HG03064 (cell line): ENCODE measurements at regions not wholly inside any gene's neighbourhood (a gene's known extent, or its start where the extent isn't known, plus 50 kb on each side); places are given as distances from the start of the nearest gene placed in this dataset.
"Not testable (repeated sequence)": the region's sequence is repeated elsewhere in the genome, so short reads cannot be mapped to it uniquely, and the experiment has no call there.

ENCODE experiments used
- ATAC-seq: cut with Tn5 transposase; IDR thresholded peaks from one replicate; pipeline ENCODE4 v1.9.1; 2021; ENCODE audit warnings: low read depth; ENCODE audit not compliant: unreplicated experiment

GRCh38 chr9:62655705-62656104 is 1465.9 kb downstream of the SPATA31A7 start:
- ATAC-seq = not testable (repeated sequence)

- not testable (repeated sequence) for ATAC-seq
Measured at GRCh38 chr9:62662733-62663507, 1473.1 kb downstream of the SPATA31A7 start.

GRCh38 chr9:62663512-62663911 is 1473.7 kb downstream of the SPATA31A7 start:
- not testable (repeated sequence) for ATAC-seq

- ATAC-seq = not testable (repeated sequence)
Measured at GRCh38 chr9:62667137-62667824, 1477.4 kb downstream of the SPATA31A7 start.

DNA sequence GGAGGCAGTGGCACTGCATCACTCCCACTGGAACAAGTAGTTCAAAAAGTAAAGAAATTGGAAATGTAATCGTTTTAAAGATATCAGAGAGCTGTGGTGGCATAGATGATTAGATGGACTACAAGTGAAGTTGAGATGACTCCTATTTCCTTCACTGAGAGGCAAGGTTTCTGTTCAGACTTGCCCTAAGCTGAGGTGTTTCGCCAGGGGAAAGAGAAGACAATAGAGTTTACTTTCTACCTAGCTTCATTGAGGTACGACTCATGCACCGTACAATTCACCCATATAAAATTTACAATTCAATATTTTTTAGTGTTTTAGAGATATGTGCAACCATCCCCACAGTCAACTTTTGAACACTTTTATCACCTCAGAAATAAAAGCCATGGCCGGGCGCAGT is 1487.2 kb downstream of the SPATA31A7 start:
- ATAC-seq = not testable (repeated sequence)

- peak; percentile 61 for ATAC-seq
Measured at GRCh38 chr9:62678336-62678735, 1488.5 kb downstream of the SPATA31A7 start.

DNA sequence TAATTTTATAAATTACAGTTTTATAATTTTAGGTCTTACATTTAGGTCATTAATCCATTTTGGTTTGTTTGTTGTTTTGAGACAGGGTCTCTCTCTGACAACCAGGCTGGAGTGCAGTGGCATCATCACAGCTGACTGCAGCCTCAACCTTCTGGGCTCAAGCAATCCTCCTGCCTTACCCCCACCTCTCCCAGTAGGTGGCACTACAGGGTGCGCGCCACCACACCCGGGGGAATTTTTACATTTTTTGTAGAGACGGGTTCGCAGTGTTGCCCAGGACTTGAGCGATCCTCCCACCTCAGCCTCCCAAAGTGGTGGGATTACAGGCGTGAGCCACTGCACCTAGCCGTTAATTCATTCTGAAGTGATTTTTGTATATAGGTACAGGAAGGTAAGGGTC is 1489.2 kb downstream of the SPATA31A7 start:
- not testable (repeated sequence) for ATAC-seq

DNA sequence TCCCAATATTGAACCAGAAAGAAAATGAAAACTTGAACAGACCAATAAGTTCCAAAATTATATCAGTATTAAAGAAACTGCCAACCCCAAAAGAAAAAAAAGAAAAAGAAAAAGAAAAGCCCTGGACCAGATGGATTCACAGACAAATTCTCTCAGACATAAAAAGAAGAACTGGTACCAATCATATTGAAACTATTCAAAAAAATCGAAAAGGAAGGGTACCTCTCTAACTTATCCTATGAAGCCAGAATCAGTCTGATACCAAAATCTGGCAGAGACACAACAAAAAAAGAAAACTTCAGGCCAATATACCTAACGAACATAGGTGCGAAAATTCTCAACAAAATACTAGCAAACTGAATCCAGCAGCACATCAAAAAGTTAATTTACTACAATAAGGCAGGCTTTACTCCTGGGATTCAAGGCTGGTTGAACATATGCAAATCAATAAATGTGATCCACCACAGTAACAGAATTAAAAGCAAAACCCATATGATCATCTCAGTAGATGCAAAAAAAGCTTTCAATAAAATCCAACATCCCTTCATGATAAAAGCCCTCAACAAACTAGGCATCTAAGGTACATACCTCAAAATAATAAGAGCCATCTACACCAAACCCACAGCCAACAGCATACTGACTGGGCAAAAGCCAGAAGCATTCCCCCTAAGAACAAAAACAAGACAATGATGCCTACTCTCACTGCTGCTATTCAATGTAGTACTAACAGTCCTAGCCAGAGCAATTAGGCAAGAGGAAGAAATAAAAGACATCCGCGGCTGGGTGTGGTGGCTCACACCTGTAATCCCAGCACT is 1495.2 kb downstream of the SPATA31A7 start:
- ATAC-seq = peak; percentile 61

DNA sequence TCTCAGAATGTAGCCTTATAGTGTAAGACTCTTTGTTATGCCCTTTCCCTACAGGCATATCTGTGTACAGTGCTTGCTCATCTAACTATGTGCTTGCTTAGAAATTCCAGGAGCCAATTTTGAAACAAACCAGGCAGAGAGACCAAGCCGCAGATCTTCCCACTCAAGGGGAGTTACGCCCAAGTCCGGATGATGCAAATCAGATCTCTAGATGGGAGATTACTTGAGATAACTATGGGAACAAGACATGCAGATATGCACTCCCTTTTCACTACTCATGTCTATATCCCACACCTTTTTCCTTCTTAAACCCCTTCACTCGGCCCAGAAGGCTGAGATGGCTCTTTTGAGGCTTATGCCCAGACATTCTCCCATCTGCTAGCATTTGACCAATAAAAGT is 1496.5 kb downstream of the SPATA31A7 start:
- not testable (repeated sequence) for ATAC-seq

GRCh38 chr9:62693019-62693418 is 1503.2 kb downstream of the SPATA31A7 start:
- not testable (repeated sequence) for ATAC-seq

- not testable (repeated sequence) for ATAC-seq
Measured at GRCh38 chr9:62711317-62711716, 1521.5 kb downstream of the SPATA31A7 start.

GRCh38 chr9:62725580-62725979 is 1535.7 kb downstream of the SPATA31A7 start:
- not testable (repeated sequence) for ATAC-seq

DNA sequence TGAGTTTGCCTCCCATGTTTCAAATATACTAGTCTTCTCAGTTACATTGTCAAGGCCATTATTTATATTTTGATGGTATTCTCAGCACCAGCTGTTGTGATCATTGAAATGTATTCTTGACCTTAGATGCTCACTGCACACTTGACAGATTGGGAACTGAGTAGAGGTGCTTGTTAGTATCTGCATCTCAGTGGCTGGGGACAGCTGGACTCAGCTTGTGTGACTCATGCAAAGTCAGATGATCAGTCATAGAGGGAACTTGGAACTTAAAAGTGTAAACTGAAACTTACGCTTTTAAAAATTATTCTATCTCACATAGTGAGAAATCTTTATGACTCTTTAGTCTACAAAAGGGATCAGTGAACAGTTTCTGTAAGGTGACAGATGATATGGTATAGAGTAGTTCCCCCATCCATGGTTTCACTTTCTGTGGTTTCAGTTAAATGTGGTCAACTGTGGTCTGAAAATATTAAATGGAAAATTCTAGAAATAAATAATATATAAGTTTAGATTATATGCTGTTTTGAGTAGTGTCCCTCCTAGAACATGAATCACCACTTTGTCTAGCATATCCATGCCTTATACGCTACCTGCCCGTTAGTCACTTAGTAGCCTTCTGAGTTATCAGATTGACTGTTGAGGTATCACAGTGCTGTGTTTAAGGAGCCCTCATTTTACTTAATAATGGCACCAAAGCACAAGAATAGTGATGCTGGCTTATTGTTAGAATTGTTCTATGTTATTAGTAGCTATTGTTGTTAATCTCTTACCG is 1540.6 kb downstream of the SPATA31A7 start:
- ATAC-seq = peak; percentile 95

DNA sequence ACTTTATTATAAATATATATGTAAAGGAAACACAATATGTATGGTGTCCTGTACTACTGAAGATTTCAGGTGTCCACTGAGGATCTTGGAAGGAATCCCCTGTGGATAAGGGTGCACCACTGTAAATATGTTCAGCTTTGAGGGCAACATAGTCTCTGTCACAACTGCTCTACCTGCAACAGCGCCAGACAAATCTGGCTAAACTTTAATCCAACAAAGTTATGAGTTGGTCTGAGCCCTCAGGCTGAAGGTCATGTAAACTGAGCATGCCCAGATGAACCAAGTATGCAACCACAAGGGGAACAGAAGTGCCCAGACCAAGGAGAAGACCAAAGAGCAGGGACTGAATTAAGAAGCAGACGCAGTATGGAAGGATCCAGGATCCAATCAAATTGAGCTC is 1541.2 kb downstream of the SPATA31A7 start:
- not testable (repeated sequence) for ATAC-seq

DNA sequence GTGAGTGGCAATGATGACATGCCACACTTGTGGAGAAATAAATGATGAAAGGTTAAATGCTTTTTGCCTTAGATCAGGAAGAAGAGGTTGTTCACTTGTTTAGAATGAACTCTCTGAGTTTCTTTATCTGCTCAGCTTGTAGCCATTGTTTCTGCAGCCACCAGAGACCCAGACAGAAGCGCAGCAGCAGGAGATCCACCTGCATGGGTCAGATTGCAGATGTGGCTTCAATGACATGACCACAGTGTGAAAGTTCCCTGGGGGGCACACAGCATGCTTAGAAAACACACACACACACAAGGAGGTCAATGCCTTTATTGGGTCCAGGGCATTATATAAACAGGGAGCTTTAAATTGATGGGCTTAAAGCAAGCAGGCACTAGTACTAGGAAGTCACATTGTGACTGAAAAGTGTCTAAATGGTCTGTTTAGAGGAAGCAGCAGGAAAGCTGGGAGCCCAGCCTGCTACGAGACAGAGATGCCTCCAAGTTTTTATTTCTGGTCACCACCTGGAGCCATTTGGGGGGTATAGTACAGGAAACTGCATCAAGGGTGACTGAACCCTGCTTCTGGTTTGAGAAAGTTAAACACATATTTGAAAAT is 1547.3 kb downstream of the SPATA31A7 start:
- not testable (repeated sequence) for ATAC-seq

DNA sequence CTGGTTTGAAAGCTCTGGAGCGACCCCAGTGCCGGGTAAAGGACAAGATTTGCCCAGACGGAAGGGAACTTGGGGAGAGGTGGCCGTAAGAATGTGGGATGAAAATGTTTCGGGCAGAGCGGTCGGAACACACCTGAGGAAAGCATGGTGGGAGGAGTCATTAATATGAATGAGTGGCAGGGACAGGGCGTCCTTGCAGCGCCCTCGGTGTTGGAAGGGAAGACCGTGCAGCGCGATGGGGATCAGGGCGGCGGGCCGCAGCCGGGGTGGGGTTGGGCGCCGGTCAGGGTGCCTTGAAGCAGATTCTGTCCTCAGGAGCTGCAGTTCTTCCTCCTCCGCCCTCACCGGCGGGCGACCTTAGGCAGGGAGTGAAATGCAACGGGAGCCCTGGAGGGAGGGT is 1548.1 kb downstream of the SPATA31A7 start:
- not testable (repeated sequence) for ATAC-seq

DNA sequence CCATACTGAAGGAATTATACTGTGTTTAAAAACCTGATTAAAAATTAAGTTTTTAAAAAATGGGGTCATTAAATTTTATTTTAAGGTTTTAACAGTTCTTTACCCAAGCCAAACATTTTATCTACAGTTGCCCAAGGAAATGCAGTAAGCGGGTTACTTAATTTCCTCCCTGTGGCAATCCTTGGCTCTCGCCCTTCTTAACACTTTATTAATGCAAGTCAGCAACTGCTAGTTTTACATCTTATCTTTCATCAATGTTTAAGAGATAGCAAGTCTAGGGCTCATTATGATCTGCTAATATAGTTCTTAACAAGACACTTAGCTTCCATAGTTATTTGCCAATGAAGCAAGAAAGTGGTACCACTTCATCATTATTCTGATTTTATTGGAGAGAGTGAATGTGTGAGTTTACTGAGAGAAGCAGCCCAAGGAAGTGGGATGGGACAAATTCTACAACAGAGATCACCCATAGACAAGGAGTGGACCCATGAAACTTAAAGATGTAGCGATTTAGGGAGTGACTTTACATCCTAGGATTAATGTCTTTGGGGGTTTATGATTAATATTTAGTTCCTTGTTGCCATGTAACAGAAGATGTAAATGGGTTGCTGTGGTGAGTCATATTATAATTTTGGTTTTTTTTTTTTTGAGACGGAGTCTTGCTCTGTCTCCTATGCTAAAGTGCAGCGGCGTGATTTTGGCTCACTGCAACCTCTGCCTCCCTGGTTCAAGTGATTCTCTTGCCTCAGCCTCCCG is 1556.1 kb downstream of the SPATA31A7 start:
- not testable (repeated sequence) for ATAC-seq
